ENCODE measurements at regions not wholly inside any gene's neighbourhood (a gene's known extent, or its start where the extent isn't known, plus 50 kb on each side); places are given as distances from the start of the nearest gene placed in this dataset.
"Not testable (repeated sequence)": the region's sequence is repeated elsewhere in the genome, so short reads cannot be mapped to it uniquely, and the experiment has no call there.

DNA sequence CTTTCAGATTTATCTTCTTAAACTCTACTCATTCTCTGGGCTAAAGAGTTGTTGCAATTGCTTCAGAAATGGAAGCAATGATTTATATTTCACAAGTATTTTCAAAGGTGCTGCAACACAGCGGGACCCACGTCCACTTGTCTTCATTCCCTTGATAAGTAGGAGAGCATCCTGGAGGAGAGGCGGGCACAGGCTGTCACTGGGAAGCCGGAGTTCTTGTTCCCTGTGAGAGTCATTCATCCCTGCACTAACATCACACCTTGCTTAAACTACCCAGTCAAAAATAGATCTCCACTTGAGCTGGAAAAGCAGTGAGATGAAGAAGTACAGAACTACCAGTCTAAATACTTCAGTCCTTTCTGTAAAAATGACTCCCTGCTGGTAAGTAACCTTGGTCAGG is 160.5 kb upstream of the RASSF8 start:
- DNase-seq, result no peak

DNA sequence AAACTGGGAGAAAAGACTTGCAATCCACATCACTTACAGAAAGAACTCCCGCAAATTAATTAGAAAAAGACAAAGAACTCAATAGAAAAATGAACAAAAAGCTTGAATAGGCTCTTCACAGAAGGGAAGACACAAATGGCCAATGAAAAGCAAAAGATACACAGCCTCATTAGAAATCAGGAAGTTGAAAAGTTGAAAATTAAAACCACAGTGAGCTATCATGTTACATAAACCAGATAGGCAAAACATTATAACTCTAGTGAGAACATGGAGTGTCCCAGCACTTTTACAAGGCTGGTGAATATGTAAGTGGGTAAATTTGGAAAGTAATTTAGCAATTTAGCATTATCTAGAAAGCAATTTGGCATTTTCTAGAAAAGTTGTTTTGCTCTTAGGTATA is 158.4 kb upstream of the RASSF8 start:
- no peak for DNase-seq

DNA sequence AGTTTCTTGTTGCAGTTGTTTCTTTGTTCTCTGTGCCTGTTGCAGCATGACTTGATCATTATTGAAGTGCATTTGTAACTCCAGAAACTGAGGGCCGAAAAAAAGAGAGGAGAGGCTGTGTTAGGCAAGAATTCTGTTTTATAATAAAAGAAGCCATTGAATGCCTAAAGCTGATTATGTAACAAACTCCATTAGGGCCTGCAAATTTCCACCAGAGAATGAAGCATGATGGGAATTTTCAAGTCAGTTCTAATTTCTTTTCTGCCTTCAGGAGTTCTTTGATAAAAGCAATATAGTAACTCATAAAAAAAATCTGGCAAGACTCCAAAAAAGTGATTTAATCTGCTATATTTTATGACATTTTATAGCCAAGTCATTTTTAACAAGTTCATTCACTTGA is 156.7 kb upstream of the RASSF8 start:
- no peak for DNase-seq

DNA sequence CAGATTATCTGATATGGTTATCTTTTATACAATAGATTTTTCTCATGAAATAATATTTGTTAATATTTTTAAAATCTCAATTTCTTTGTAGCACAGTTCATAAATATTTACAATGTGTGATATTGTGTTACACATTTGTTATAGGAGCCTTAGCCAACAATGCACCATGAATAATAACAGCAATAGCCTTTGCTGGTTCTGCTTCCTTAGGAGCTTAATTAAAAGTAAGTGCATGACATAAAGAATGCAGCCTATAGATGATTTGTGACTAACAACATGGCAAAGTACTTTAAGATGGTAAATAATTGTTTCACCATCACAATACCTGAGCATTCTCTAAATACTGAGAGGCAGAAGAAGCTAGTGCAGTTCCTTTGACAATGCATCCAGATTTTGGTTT is 156.3 kb upstream of the RASSF8 start:
- DNase-seq, result no peak

DNA sequence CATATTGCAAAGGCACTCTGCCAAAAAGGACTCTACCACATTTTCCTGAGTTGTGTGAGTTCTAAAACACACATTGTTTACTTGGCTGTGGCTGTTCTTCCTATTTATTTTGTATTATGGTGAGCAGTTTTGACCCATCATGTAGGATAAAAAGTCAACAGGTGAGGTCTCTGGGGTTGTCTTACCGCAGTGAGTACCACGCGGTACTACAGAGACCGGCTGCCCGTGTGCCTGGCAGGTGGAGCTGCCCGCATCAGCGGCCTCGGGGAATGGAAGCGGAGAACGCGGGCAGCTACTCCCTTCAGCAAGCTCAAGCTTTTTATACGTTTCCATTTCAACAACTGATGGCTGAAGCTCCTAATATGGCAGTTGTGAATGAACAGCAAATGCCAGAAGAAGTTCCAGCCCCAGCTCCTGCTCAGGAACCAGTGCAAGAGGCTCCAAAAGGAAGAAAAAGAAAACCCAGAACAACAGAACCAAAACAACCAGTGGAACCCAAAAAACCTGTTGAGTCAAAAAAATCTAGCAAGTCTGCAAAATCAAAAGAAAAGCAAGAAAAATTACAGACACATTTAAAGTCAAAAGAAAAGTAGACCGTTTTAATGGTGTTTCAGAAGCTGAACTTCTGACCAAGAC is 155.3 kb upstream of the RASSF8 start:
- DNase-seq, result not testable (repeated sequence)

DNA sequence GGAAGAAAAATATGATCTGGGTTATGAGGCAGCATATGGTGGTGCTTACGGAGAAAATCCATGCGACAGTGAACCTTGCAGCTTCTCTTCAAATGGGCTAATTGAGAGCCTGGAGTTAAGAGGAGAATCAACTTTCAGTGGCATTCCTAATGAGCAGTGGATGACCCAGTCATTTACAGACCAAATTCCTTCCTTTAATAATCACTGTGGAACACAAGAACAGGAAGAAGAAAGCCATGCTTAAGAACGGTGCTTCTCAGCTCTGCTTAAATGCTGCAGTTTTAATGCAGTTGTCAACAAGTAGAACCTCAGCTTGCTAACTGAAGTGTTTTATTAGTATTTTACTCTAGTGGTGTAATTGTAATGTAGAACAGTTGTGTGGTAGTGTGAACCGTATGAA is 154.2 kb upstream of the RASSF8 start:
- peak; percentile 53 for DNase-seq

DNA sequence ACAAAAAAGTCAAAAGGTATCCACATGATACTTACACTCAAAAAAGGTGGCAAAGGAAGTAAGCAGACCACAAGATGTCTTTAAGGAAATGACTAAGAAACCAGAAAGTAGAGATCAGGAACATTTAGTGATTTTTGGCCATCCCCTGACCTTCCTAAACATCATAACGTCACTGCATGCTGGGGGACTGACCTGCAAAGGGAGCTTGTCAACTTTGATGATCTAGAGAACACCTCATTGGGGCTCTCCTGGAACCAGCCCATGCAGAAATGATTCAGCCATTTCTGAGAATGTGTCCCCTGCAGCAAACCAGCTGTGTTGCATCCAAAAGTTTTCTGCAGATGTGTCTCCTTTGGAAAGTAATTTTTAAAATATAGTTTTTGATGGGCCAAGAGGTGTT is 152.2 kb upstream of the RASSF8 start:
- no peak for DNase-seq

DNA sequence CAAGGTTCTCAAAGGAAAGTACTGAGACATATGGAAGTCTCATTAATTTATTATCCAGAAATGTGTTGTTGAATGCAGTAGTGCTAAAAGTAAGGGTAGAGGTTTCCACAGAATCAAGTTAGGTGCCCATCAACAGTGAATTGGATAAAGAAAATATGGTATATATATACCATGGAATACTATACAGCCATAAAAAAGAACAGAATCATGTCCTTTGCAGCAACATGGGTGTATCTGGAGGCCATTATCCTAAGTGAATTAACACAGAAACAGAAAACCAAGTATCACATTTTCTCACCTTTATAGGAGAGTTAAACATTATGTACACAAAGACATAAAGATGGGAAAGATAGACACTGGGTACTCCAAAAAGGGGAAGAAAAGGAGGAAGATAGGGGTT is 149.9 kb upstream of the RASSF8 start:
- DNase-seq, result no peak

DNA sequence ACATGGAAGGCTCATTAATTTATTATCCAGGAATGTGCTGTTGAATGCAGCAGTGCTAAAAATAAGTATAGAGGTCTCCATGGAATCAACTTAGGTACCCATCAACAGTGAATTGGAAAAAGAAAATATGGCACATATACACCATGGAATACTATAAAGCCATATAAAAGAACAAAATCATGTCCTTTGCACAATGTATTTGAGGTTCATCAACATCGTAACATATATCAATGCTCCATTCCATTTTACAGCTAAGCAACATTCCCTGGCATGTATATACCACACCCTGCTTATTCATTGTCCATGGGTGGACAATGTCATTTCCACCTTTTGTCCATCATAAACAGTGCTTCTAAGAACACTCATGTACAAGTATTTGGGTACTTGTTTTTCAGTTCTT is 147.8 kb upstream of the RASSF8 start:
- no peak for DNase-seq

DNA sequence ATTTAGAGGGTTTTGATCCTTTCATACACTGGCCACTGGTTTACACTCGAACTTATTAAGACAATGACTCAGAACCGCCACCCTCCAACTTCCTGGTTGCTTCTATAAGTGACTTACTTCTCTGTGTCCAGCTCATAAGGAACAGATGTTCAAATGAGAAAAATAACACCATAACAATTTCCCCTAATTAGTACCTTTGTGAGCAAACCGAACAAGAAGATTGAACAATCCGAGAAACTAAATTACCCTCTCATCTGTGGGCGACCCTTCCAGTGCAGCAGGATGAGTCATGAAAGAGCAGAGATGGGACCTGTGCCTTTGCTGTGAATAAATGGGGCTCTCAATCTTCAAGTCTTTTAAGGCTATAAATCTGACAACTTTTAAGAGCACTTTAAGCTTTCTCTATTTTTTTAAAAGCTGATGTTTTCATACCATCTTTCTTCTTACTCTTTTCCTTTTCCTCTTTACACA is 146.8 kb upstream of the RASSF8 start:
- peak; percentile 3 for DNase-seq

DNA sequence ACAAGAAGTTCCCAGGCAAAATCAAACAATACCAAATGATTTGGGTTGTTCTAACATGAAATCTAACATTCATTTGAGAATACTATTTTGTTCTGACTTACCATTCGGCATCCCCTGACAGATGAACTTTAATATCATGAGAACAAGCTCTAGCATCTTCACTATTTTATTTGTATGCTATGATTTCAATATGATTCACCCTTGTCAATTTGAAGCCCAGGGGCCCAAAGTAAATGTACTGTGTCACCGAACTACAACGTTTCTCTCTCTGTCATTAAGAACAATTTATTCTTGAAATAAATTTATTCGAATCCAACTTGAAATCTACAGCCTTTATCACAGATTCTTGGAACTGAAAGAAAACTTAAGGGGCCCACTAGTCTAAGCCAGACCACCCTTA is 146.2 kb upstream of the RASSF8 start:
- no peak for DNase-seq

DNA sequence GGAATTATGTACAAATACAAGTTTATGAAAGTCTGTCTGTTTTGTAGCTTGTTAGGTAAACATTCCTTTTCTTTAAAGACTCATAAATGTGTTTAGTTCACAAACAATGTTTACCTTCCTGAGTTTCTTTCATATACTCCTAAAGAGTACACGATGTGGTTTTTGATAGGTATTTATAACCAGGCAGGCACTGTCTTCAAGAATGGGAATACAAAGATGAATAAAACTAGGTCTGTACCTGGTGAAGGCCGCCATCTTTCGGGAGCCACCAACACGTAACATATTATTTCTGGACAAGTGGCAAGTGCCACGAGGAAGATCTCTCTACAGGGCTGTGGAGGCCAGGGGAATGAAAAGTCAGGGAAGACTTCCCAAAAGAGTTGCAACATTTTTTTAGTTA is 144.6 kb upstream of the RASSF8 start:
- DNase-seq, result no peak

DNA sequence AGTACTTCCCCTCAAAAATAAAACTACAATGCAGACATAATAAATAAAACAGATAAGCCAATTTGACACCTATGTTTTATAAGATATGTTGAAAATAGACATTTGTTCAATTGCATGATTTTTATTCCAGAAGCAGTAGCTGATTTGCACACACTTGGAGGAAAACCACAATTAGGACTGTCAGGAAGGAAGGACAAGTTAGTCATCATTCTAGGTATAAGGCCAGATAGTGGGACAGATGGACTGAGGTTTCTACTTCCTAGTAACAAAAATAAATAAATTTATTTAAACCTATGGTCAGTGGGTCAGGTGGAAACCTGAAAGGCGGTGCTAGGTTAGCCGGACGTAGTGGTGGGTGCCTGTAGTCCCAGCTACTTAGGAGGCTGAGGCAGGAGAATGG is 141.8 kb upstream of the RASSF8 start:
- no peak for DNase-seq

DNA sequence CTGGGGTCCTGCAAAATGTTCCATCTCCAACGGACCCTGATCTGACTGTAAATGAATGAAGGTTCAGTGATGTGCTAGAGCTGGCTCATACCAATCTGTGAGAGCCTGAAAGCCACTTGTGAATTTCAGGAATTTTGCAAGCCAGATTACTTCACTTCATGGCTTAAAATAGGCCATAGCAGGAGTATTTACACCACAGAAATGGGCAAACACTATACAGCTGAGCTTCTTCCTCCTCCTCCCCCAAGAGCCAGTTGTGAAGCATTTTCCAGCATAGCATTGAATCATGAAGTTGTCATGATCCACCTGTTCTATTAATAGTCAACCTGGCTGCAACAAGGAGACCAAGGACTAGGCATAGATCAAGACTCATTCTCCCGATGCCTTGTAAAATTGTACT is 141.3 kb upstream of the RASSF8 start:
- DNase-seq, result no peak

DNA sequence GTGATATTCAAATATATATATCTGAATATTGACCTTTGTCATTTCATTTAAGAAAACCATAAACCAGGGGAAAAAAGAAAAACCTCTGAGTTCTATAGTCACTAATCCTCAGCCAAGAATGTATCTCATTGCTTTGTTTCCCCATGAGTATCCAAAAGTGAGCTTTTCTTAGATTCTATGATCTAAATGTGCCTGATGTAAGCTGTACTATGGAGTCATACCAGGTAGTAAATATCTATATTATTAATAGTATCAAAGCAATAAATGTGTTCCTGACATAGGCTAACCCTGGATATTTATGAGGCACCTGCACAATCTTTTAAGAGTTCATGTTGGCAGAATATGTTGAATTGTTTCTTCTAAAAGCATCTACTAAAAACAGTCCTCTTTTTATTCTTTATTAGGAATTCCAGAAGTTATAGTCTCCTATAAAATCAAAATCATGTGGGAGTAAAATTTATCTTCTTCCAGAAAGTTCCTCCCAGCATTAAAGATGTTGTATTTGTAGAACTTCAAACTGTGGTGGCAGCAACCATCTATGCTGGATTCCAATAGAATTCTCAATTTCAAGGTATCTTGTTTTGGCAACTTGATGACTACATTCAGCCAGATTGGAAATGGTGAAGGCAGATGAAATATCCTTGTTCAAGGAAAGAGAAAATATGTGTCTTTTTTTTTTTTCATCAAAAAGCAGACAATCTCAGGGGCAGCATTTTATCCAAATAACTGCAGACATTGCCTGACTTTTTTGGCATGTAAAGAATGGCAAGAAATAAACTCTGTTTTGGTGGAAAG is 139.7 kb upstream of the RASSF8 start:
- no peak for DNase-seq

DNA sequence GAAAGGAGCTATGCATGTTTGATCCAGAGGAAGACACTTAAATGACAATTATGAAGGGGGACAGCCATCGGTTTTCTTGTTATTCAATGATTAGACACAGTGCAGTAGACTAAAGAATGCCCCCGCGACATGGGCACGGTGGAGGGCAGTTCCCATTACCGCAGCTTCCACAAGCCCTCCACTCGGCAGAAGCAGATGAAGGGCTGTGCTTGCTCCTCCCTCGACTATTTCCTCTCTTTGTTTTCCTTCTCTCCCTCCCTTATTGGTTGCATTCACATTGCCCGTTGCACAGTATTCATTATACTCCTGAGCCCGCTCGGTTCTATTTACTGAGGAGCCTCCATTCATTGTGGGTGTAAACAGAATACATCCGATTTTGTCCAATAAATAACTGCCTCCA is 138.8 kb upstream of the RASSF8 start:
- no peak for DNase-seq

DNA sequence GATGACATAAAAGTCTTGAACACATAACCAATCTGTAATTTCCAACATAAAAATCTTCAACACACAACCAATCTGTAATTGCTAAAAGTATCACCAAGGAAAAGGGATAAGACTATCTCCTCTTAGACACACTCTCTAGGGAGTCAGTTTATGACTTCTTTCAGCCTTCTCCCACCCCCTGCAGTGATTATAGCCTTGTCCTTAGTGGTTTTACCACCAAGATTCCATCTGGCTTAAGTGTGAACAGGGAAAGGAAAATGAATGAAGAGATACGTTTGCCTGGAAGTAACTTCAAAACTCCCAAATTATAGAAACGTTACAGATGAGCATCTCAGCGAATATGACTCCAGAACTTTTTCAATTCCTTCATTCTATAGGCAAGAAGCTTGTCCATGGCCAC is 136.2 kb upstream of the RASSF8 start:
- no peak for DNase-seq

DNA sequence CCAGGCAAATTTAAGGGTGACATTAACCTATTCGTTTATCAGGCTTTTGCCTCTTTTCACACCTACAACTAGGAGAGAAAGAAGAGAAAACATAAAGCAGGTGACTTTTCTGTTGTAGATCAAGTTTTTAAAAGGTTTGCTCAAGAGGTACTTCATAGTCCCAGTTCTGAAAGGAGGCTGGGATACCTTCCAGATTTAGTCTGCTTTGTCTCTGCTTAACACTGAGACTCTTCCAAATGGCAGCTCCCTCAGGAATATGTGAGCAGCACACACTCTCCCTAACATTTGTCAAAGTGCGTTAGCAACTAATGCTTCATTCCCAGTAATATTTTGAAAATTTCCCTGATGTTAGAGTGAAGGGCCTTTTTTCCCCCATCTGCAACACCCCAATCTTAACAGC is 133.7 kb upstream of the RASSF8 start:
- DNase-seq, result no peak

DNA sequence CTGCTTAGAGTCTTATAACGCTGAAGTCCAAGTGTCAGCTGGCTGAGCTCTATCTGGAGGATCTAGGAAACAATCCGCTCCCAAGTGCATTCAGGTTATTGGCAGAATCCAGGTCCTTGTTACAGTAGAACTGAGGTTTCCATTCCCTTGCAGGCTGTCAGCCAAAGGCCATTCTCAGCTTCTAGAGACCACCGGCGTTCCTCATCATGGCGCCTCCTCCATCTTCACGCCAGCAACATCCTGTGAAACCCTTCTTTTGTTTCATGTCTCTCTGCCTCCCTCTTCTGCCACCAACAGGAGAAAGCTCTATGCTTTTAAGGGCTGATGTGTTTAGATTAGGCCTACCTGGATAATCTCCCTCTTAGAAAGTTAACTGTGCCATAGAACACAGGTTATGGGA is 133.0 kb upstream of the RASSF8 start:
- no peak for DNase-seq

DNA sequence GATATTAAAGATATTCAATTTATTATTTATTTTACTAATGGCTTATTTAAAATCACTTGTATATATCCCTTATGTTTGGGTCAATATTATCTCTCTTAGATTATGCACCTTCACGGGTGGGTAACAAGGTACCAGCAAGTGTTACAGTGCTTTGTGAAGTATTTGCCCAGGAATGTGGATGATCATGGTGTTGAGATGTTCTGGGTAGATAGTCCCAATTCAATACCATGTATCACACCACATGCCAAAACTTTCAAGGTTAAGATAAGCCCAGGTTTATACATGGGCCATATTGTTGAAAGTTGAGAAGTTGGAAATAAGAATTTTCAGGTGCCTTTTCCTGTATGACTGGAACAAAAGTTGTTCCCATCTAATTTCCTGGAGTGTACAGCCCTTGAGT is 131.3 kb upstream of the RASSF8 start:
- DNase-seq, result no peak

DNA sequence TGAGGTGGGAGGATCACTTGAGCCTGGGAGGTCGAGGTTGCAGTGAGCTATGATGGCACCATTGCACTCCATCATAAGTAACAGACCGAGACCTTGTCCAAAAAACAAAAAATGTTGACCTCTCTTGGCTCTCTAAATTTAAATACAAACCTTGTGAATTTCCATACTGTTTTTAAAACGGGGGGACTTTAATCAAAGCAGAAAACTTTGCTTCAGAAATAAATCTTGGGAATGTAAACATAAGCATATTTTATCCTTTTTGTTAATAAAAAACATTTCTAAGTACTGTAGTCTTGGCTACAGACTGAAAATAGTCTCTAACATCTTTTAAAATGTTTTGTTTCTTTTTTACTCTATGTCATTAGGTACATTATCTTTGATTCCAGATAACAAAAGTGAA is 130.7 kb upstream of the RASSF8 start:
- DNase-seq, result no peak

DNA sequence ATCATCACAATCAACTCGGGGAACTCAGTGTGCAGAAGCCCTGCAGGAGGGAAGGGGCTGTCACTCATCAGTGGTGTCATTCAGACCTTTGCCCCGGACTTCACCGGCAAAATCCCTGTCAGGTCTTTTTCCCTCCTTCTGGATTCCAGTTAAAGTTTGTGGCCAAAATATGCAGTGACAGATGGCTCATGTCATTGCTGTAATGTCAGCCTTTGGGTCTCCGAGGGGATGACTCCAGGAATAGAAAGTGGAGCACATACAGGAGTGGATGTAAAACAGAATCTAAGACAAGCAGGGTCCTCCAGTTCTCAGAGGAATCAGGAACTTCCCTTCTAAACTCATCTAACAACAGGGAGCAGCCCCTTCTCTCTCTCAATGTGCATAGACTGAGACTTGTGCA is 130.3 kb upstream of the RASSF8 start:
- DNase-seq, result no peak

DNA sequence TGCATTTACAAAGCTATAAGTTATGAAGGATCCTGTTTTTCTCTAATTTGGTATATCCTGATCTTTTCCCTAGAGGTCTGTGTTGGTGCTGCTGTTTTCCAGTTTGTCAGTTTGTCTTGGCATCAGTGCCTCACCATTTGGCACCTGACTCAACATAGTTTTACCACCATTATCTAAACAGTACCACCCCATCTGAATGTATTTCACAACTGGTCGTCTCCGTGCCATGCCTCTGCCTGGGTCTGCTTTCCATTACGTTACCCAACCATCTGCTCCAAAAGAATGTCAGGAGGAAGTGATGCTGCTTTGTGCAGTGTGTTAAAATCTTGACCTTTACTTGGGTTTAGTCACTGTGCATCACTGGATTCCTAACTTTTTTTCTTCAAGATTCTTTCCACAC is 129.3 kb upstream of the RASSF8 start:
- DNase-seq, result no peak

DNA sequence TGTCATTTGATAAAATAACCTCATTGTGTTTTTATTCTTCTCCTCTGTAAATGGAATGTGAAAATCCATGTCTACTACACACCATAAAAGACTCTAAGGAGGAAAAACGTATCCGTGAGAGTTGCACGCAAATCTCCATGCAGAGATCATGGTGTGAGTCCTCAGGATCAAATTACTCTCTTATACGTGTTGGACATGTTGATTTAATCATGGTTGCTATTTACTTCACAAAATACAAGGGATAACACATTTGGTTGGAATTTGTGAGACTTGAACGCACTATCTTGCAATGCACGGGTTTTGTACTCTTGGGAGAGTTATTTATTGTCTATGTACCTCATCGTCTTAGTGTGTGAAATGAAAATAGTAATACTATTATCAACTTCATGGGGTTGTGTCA is 128.0 kb upstream of the RASSF8 start:
- no peak for DNase-seq

DNA sequence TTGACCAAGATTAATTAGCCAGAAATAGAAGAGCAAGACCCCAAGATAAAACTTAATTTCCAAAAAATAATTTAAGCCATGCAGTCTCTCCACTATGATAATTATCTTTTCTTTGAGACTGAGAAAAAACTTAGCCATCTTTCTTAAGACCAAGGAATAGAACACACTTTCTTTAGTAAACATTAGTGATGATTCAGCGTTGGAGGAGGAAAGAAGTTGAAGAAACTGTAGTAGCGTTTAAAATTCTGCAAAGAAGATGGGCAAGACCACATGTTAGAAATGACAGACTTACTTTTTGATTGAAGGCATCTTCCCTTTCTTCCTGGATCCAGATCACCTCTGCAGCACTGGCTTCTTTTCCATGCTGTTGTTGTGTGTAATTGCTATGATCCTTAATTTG is 124.8 kb upstream of the RASSF8 start:
- no peak for DNase-seq
